Upper lobe of left lung (tissue), 6 donors: ENCODE measurements at regions not wholly inside any gene's neighbourhood (a gene's known extent, or its start where the extent isn't known, plus 50 kb on each side); places are given as distances from the start of the nearest gene placed in this dataset.
A peak's percentile ranks its signal among the peaks of the same experiment; 100 is the strongest.

ENCODE experiments used
- ATAC-seq, 2 donors: fragments of 200-7000 bp; cut with Tn5 transposase; one replicate each; pipeline ENCODE4 v1.9.1; 2022; ENCODE audit warnings: mild to moderate bottlenecking in 2 of 2, moderate library complexity in 2 of 2; ENCODE audit not compliant: low FRiP score in 2 of 2
- DNase-seq, 2 donors: peaks; one replicate each; pipeline ENCODE4 v3.0.0-alpha.2; 2019 to 2020
- H3K27ac ChIP-seq, 4 donors: fragments of 200-600 bp; sonication (generic); one replicate each; pipeline ENCODE4 v1.5.1; 2016 to 2019
- H3K27me3 ChIP-seq, 4 donors: fragments of 200-600 bp; sonication (generic); one replicate each; pipeline ENCODE4 v1.5.1; 2017 to 2019
- H3K36me3 ChIP-seq, 4 donors: fragments of 200-600 bp; sonication (generic); one replicate each; pipeline ENCODE4 v1.5.1; 2016 to 2019
- H3K4me1 ChIP-seq, 4 donors: fragments of 200-600 bp; sonication (generic); one replicate each; pipeline ENCODE4 v1.5.1; 2018 to 2019
- H3K4me3 ChIP-seq, 4 donors: fragments of 200-600 bp; sonication (generic); one replicate each; pipeline ENCODE4 v1.5.1; 2017 to 2019; ENCODE audit warnings: mild to moderate bottlenecking in 2 of 4, moderate library complexity in 1 of 4
- H3K9me3 ChIP-seq, 4 donors: fragments of 200-600 bp; sonication (generic); one replicate each; pipeline ENCODE4 v1.5.1; 2018 to 2019
- EP300 ChIP-seq, 4 donors: sonication (generic); formaldehyde crosslinking; IDR thresholded peaks; one replicate each; pipeline ENCODE4 v1.5.1; 2017; ENCODE audit warnings: antibody characterized with exemption in 4 of 4, control low read depth in 2 of 4
- POLR2A ChIP-seq, 4 donors: fragments of 450-650 bp; IDR thresholded peaks; one replicate each; pipeline ENCODE4 v1.5.1; 2016 to 2017; ENCODE audit warnings: antibody characterized with exemption in 4 of 4, mild to moderate bottlenecking in 2 of 4
- POLR2AphosphoS5 ChIP-seq, 2 donors: sonication (generic); formaldehyde crosslinking; IDR thresholded peaks; one replicate each; pipeline ENCODE4 v1.5.1; 2017; ENCODE audit warnings: antibody characterized with exemption in 2 of 2
- WGBS, 2 donors: methylation state at CpG; one replicate each; pipeline ENCODE4 v1.1.5; 2017 to 2018; 5-methylcytosine and 5-hydroxymethylcytosine counted together
- TF ChIP-seq, protein P1 (sequence below), 6 experiments: fragments of 450-650 bp in 4 of 6; fragments of 200-600 bp in 2 of 6; sonication (generic) in 2 of 6; IDR thresholded peaks; one replicate each; pipeline ENCODE4 v1.5.1; 2016 to 2019; ENCODE audit warnings: antibody characterized with exemption in 6 of 6
- donor health status: DM: no; HTN: no; CAD: no; lungs with moderate emphysema.
- donor health status: DM: no; HTN: yes; CAD: no; lungs with severe emphysema.

GRCh38 chr12:97745406-97746101, 282.9 kb downstream of the RMST start:
- Histone ChIP-seq H3K9me3 (no peaks in the 10 kb centered on the region), H3K27me3 (no peaks in the 10 kb centered on the region), H3K27ac (no peak overlapping the region), H3K36me3 (no peaks in the 10 kb centered on the region), H3K4me1 (peaks cover 0 to 7% (median 2%) of the 10 kb centered on the region in 4 donors), H3K4me3 (no peak overlapping the region)
- TF ChIP-seq EP300 (IDR thresholded peaks at IDR 0.05): no peak
- TF ChIP-seq POLR2AphosphoS5 (IDR thresholded peaks at IDR 0.05): no peak
- no peak for TF ChIP-seq POLR2A (IDR thresholded peaks at IDR 0.05)
- TF ChIP-seq, protein P1, sequence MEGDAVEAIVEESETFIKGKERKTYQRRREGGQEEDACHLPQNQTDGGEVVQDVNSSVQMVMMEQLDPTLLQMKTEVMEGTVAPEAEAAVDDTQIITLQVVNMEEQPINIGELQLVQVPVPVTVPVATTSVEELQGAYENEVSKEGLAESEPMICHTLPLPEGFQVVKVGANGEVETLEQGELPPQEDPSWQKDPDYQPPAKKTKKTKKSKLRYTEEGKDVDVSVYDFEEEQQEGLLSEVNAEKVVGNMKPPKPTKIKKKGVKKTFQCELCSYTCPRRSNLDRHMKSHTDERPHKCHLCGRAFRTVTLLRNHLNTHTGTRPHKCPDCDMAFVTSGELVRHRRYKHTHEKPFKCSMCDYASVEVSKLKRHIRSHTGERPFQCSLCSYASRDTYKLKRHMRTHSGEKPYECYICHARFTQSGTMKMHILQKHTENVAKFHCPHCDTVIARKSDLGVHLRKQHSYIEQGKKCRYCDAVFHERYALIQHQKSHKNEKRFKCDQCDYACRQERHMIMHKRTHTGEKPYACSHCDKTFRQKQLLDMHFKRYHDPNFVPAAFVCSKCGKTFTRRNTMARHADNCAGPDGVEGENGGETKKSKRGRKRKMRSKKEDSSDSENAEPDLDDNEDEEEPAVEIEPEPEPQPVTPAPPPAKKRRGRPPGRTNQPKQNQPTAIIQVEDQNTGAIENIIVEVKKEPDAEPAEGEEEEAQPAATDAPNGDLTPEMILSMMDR (IDR thresholded peaks at IDR 0.05): no peak
- WGBS, 2 donors: 84 to 93% methylated on average over 5 of the region's 5 CpGs
- ATAC-seq: no peak
- DNase-seq: no peak

GRCh38 chr12:97748298-97748697, 285.7 kb downstream of the RMST start:
- Histone ChIP-seq H3K27ac (no peak overlapping the region), H3K36me3 (no peaks in the 10 kb centered on the region), H3K4me3 (no peak overlapping the region), H3K27me3 (no peaks in the 10 kb centered on the region), H3K9me3 (no peaks in the 10 kb centered on the region), H3K4me1 (peaks cover 0 to 7% (median 2%) of the 10 kb centered on the region in 4 donors)
- ATAC-seq (no peak), DNase-seq (no peak)
- TF ChIP-seq POLR2A (IDR thresholded peaks at IDR 0.05) (no peak), POLR2AphosphoS5 (IDR thresholded peaks at IDR 0.05) (no peak), EP300 (IDR thresholded peaks at IDR 0.05) (no peak)
- TF ChIP-seq, protein P1 (IDR thresholded peaks at IDR 0.05): no peak
- WGBS, 2 donors: 2 to 10% methylated on average over 2 of the region's 2 CpGs

DNA sequence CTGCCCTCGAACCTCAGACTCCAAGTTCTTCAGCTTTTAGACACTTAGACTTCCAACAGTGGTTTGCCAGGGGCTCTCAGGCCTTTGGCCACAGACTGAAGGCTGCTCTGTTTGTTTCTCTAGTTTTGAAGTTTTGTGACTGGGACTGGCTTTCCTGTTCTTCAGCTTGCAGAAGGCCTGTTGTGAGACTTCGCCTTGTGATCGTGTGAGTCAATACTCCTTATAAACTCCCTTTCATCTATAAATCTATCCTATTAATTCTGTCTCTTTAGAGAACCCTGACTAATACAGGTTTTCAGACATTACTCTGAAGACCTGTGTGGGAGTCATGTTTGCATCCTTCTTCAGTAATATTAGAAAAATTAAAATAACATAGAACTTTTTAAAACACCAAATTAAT, 289.1 kb downstream of the RMST start:
- H3K27me3 ChIP-seq: no peaks in the 10 kb centered on the region
- DNase-seq: no peak
- H3K4me3 ChIP-seq: no peak overlapping the region
- H3K9me3 ChIP-seq: no peaks in the 10 kb centered on the region
- 82 to 83% methylated on average over 3 of the region's 3 CpGs for WGBS, 2 donors
- H3K4me1 ChIP-seq: peaks cover 0 to 7% (median 2%) of the 10 kb centered on the region in 4 donors
- ATAC-seq: no peak
- H3K27ac ChIP-seq: no peak overlapping the region
- H3K36me3 ChIP-seq: no peaks in the 10 kb centered on the region
- TF ChIP-seq EP300 (IDR thresholded peaks at IDR 0.05) (no peak), POLR2AphosphoS5 (IDR thresholded peaks at IDR 0.05) (no peak), POLR2A (IDR thresholded peaks at IDR 0.05) (no peak)
- TF ChIP-seq, protein P1 (IDR thresholded peaks at IDR 0.05): no peak

DNA sequence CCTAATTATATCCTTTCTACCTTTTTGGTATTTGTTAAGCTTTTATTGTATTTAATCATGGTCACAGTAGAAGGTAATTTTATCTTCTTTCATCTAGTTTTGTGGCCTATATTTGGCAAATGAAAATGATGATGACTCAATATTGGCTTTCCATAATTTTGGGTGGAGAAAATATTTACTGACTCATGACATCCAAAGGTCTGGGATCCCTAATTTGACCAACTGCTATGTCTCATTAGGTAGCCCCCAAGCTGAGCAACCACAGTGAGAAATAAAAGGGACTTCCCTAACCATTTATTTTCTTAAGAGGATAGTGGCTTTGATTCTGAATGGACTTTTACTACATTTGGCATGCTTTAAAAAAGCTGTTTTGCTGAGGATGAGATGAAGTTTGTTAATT, 289.5 kb downstream of the RMST start:
- TF ChIP-seq POLR2AphosphoS5 (IDR thresholded peaks at IDR 0.05) (no peak), EP300 (IDR thresholded peaks at IDR 0.05) (no peak), POLR2A (IDR thresholded peaks at IDR 0.05) (no peak)
- TF ChIP-seq, protein P1 (IDR thresholded peaks at IDR 0.05): no peak
- Histone ChIP-seq H3K9me3 (no peaks in the 10 kb centered on the region), H3K4me1 (peaks cover 0 to 7% (median 2%) of the 10 kb centered on the region in 4 donors), H3K27ac (no peak overlapping the region), H3K36me3 (no peaks in the 10 kb centered on the region), H3K4me3 (no peak overlapping the region), H3K27me3 (no peaks in the 10 kb centered on the region)
- DNase-seq (no peak), ATAC-seq (peak in 1 of 2 donors; percentile 70)

DNA sequence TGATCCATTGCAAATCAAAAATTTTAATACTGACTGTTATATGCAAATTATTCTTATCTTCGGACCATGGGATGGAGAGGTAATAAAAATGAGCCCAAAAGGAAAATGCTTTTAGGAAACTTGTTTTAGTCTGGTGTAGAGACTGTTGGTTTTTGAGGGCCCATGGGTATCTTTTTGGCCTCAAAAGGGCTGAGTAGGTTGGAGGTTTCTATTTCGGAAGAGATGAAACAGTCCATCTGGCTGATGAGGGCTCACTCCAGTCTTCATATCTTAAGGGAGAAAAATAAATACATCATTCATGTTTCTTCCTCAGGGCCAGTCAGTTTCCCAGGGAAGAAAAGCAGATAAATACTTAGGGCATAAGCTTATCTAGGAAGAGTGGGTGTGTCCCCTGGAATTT, 290.7 kb downstream of the RMST start:
- H3K36me3 ChIP-seq: no peaks in the 10 kb centered on the region
- 87 to 92% methylated on average over 2 of the region's 2 CpGs for WGBS, 2 donors
- TF ChIP-seq POLR2A (IDR thresholded peaks at IDR 0.05) (no peak), POLR2AphosphoS5 (IDR thresholded peaks at IDR 0.05) (no peak), EP300 (IDR thresholded peaks at IDR 0.05) (no peak)
- TF ChIP-seq, protein P1 (IDR thresholded peaks at IDR 0.05): no peak
- no peak overlapping the region for H3K4me3 ChIP-seq
- peaks cover 0 to 6% (median 3%) of the 10 kb centered on the region in 4 donors for H3K4me1 ChIP-seq
- no peak for ATAC-seq
- no peaks in the 10 kb centered on the region for H3K27me3 ChIP-seq
- H3K27ac ChIP-seq: no peak overlapping the region
- no peak for DNase-seq
- no peaks in the 10 kb centered on the region for H3K9me3 ChIP-seq
